ENCODE measurements at regions not wholly inside any gene's neighbourhood (a gene's known extent, or its start where the extent isn't known, plus 50 kb on each side); places are given as distances from the start of the nearest gene placed in this dataset.

DNA sequence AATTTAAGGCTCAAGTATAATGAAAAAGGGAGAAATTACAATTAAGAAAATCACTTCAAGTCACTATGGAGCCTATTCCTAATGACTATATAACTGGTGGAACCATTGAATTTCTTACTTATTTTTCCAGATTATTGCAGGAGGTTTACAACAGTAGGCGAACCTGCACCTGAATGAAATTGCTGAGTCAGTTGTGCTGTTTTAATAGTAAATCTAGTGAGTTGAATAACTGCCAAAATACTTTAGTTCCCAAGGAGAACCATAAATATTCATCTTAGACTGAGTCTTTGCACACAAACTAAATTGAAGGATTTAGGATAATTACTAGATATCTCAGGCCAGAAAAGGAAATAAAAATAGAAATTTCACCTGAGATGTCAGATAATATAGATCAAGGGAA, 1052.8 kb downstream of the NAALADL2 start:
- no peaks in the 10 kb centered on the region for H3K36me3 ChIP-seq

DNA sequence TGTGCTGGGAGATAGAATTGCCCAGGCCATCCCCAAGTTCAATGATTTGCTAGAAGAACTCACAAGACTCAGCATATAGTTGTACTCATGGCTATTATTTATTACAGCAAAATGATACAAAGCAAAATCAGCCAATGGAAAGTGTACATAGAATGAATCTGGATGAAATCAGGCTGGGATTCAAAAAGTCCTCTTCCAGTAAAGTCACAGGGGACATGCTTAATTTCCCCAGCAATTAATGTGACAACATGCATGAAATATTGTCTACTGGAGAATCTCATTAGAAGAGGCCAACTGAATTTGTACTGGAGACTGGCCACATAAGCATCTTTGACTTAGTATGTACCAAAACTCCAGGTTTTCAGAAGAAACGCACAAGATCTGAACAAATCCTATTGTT, 1043.1 kb downstream of the NAALADL2 start:
- no peak for TF ChIP-seq POLR2A (IDR thresholded peaks at IDR 0.05)
- TF ChIP-seq, protein P1, sequence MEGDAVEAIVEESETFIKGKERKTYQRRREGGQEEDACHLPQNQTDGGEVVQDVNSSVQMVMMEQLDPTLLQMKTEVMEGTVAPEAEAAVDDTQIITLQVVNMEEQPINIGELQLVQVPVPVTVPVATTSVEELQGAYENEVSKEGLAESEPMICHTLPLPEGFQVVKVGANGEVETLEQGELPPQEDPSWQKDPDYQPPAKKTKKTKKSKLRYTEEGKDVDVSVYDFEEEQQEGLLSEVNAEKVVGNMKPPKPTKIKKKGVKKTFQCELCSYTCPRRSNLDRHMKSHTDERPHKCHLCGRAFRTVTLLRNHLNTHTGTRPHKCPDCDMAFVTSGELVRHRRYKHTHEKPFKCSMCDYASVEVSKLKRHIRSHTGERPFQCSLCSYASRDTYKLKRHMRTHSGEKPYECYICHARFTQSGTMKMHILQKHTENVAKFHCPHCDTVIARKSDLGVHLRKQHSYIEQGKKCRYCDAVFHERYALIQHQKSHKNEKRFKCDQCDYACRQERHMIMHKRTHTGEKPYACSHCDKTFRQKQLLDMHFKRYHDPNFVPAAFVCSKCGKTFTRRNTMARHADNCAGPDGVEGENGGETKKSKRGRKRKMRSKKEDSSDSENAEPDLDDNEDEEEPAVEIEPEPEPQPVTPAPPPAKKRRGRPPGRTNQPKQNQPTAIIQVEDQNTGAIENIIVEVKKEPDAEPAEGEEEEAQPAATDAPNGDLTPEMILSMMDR (IDR thresholded peaks at IDR 0.05), result no peak
- H3K4me1 ChIP-seq, result no peaks in the 10 kb centered on the region
- no peak overlapping the region for H3K4me3 ChIP-seq
- no peak for DNase-seq
- H3K27ac ChIP-seq, result no peak overlapping the region
- H3K36me3 ChIP-seq, result no peaks in the 10 kb centered on the region
- no peaks in the 10 kb centered on the region for H3K27me3 ChIP-seq
- no peaks in the 10 kb centered on the region for H3K9me3 ChIP-seq

More for the DNA sequence above, 1052.8 kb downstream of the NAALADL2 start:
- no peak for DNase-seq
- no peak overlapping the region for H3K4me3 ChIP-seq
- H3K4me1 ChIP-seq, result no peaks in the 10 kb centered on the region
- H3K27ac ChIP-seq, result no peak overlapping the region
- no peaks in the 10 kb centered on the region for H3K27me3 ChIP-seq
- TF ChIP-seq POLR2A (IDR thresholded peaks at IDR 0.05), result no peak
- TF ChIP-seq, protein P1 (IDR thresholded peaks at IDR 0.05), result no peak
- no peaks in the 10 kb centered on the region for H3K9me3 ChIP-seq

DNA sequence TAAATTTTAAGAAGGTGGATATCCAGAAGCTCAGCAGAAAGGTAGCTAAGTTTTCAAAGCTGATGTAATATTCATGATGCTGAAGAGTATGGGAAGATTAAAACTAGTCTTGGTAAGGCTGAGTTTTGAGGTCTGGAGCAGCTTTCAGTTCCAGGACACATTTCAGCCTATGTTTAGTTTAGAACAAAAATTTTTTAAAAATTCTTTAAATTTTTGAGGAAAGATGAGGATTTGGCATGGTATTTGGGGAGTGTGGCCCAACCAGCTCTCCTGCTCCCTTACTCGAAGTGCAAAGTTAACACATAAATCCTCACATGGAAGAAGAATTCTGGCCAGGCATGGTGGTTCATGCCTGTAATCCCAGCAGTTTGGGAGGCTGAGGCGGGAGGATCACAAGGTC, 1039.1 kb downstream of the NAALADL2 start:
- no peaks in the 10 kb centered on the region for H3K4me1 ChIP-seq
- no peak overlapping the region for H3K27ac ChIP-seq
- no peaks in the 10 kb centered on the region for H3K36me3 ChIP-seq
- DNase-seq, result no peak
- no peak overlapping the region for H3K4me3 ChIP-seq
- H3K27me3 ChIP-seq, result no peaks in the 10 kb centered on the region
- no peaks in the 10 kb centered on the region for H3K9me3 ChIP-seq
- TF ChIP-seq, protein P1 (IDR thresholded peaks at IDR 0.05), result no peak
- TF ChIP-seq POLR2A (IDR thresholded peaks at IDR 0.05), result no peak

DNA sequence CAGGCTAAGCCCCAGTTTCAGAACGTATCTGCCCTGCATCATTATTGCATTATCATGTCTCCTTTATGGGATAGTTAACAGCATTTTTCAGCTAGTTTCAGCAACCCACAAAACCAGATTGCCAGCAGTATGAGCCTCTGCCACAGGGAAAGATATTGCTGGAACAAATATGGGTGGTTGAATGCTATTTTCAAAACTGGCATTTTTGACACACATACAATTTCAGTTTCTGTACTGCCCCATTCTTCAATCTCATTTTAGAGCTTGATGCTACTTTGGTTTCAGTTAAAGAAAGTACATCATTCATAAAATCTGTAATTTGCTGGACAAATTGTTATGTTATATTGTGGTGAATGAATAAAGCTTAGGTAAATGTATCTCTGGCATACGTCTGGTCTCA, 1037.5 kb downstream of the NAALADL2 start:
- H3K27ac ChIP-seq, result no peak overlapping the region
- no peaks in the 10 kb centered on the region for H3K27me3 ChIP-seq
- TF ChIP-seq POLR2A (IDR thresholded peaks at IDR 0.05), result no peak
- TF ChIP-seq, protein P1 (IDR thresholded peaks at IDR 0.05), result no peak
- no peaks in the 10 kb centered on the region for H3K4me1 ChIP-seq
- no peak for DNase-seq
- no peaks in the 10 kb centered on the region for H3K36me3 ChIP-seq
- H3K9me3 ChIP-seq, result no peaks in the 10 kb centered on the region
- H3K4me3 ChIP-seq, result no peak overlapping the region

DNA sequence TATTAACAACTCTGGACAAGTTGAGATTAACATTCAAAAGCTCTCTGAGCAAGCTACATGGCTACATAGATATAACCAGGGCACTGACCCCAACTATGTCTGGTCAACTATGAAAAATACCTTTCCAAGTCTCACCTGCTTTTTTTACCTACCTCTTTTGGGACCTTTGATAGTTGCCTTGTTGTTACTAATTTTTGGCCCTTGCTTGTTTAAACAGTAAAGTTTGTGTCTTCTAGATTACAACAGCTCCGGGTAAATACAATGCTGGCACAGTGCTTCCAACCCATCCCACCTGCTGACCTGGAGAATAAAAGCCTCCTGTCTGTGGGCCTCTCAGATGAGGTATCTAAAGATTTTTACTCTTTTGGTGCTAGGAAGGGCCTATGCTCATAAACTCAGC, 1036.6 kb downstream of the NAALADL2 start:
- H3K27ac ChIP-seq, result no peak overlapping the region
- no peak for DNase-seq
- H3K27me3 ChIP-seq, result no peaks in the 10 kb centered on the region
- no peak for TF ChIP-seq POLR2A (IDR thresholded peaks at IDR 0.05)
- TF ChIP-seq, protein P1 (IDR thresholded peaks at IDR 0.05), result no peak
- no peaks in the 10 kb centered on the region for H3K36me3 ChIP-seq
- no peak overlapping the region for H3K4me3 ChIP-seq
- H3K9me3 ChIP-seq, result no peaks in the 10 kb centered on the region
- no peaks in the 10 kb centered on the region for H3K4me1 ChIP-seq

DNA sequence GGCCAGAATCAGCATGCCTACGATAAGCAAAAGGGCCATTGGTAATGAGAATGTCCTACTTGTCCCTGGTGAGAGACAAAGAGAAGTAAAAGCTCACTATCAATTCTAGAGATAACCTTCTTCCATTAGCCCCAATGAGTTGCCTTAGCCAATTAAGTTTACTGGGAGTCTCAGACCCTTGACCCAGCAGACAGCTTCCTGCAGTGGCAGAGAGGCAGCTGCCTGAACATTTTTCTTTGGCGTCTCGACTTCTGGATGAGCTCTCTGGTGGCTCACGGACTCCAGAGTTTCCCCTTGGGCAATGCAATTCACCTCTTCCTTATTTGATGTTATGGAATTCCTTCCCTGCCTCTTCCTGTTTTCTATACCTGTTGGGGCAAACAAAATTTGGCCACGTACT, 1034.4 kb downstream of the NAALADL2 start:
- Histone ChIP-seq H3K4me3 (no peak overlapping the region), H3K9me3 (no peaks in the 10 kb centered on the region), H3K36me3 (no peaks in the 10 kb centered on the region), H3K27ac (no peak overlapping the region), H3K27me3 (no peaks in the 10 kb centered on the region), H3K4me1 (no peaks in the 10 kb centered on the region)
- no peak for TF ChIP-seq POLR2A (IDR thresholded peaks at IDR 0.05)
- TF ChIP-seq, protein P1 (IDR thresholded peaks at IDR 0.05), result no peak
- DNase-seq, result no peak

Data from Peyer's patch (tissue), 4 donors.